Uterus (tissue), 3 donors: ENCODE measurements at regions not wholly inside any gene's neighbourhood (a gene's known extent, or its start where the extent isn't known, plus 50 kb on each side); places are given as distances from the start of the nearest gene placed in this dataset.

Source experiments
- DNase-seq, 2 donors: peaks; one replicate each; pipeline ENCODE4 v3.0.0-alpha.2; 2019 to 2020
- H3K27ac ChIP-seq, 2 donors: fragments of 200-600 bp; sonication (generic); 1 replicate in 1 of 2; 2 replicates in 1 of 2; pipeline ENCODE4 v1.5.1; 2016 to 2018
- H3K27me3 ChIP-seq, 2 donors: fragments of 200-600 bp; sonication (generic); one replicate each; pipeline ENCODE4 v1.5.1; 2018 to 2019; ENCODE audit warnings: control low read depth in 1 of 2
- H3K36me3 ChIP-seq, 2 donors: fragments of 200-600 bp; sonication (generic); one replicate each; pipeline ENCODE4 v1.5.1; 2019; ENCODE audit warnings: control low read depth in 1 of 2
- H3K4me1 ChIP-seq, 2 donors: fragments of 200-600 bp; sonication (generic); one replicate each; pipeline ENCODE4 v1.5.1; 2018 to 2019; ENCODE audit warnings: control low read depth in 1 of 2
- H3K4me3 ChIP-seq, 2 donors: fragments of 200-600 bp; sonication (generic); 1 replicate in 1 of 2; 2 replicates in 1 of 2; pipeline ENCODE4 v1.5.1; 2018 to 2019; ENCODE audit warnings: mild to moderate bottlenecking in 1 of 2
- H3K9me3 ChIP-seq, 2 donors: fragments of 200-600 bp; sonication (generic); one replicate each; pipeline ENCODE4 v1.5.1; 2019; ENCODE audit warnings: control low read depth in 1 of 2
- POLR2A ChIP-seq, 2 donors: fragments of 450-650 bp; IDR thresholded peaks; one replicate each; pipeline ENCODE4 v1.6.1; 2016; ENCODE audit warnings: antibody characterized with exemption in 2 of 2, mild to moderate bottlenecking in 1 of 2, moderate library complexity in 1 of 2
- intact Hi-C: fragments of 100-400 bp; cut with DNase I; formaldehyde crosslinking; loops from one replicate; pipeline ENCODE4 v1.15.1; 2023; ENCODE audit warnings: low total_unique reads
- TF ChIP-seq, protein P1 (sequence below), 4 experiments: fragments of 200-600 bp in 2 of 4; fragments of 450-650 bp in 2 of 4; sonication (generic) in 2 of 4; IDR thresholded peaks; one replicate each; pipeline ENCODE4 v1.5.1; 2016 to 2019; ENCODE audit warnings: antibody characterized with exemption in 4 of 4, mild to moderate bottlenecking in 2 of 4, moderate library complexity in 1 of 4
- donor health status: DM: yes; HTN: yes; CAD: no.

DNA sequence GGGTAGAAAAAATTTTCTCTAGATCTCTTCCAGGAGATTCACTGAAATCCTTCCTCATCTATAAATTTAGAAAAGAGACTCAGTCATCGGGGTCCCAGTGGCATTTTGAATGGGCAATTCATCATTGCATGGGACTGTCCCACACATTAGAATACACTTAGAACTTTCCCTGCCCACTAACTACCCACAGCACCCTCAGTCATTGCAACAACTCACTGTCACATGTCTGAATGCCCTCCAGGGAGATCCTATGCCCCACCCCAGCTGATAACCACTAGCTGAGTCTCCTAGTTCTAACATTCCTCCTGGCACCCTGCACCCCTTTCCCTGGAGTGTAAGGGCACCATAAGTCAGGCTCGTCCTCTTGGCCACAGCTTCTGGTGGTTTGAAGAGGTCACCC, 89.6 kb downstream of the INSIG2 start:
- Histone ChIP-seq H3K4me1 (no peaks in the 10 kb centered on the region), H3K27ac (no peak overlapping the region), H3K9me3 (no peaks in the 10 kb centered on the region), H3K27me3 (no peaks in the 10 kb centered on the region), H3K36me3 (no peaks in the 10 kb centered on the region), H3K4me3 (no peak overlapping the region)
- TF ChIP-seq, protein P1, sequence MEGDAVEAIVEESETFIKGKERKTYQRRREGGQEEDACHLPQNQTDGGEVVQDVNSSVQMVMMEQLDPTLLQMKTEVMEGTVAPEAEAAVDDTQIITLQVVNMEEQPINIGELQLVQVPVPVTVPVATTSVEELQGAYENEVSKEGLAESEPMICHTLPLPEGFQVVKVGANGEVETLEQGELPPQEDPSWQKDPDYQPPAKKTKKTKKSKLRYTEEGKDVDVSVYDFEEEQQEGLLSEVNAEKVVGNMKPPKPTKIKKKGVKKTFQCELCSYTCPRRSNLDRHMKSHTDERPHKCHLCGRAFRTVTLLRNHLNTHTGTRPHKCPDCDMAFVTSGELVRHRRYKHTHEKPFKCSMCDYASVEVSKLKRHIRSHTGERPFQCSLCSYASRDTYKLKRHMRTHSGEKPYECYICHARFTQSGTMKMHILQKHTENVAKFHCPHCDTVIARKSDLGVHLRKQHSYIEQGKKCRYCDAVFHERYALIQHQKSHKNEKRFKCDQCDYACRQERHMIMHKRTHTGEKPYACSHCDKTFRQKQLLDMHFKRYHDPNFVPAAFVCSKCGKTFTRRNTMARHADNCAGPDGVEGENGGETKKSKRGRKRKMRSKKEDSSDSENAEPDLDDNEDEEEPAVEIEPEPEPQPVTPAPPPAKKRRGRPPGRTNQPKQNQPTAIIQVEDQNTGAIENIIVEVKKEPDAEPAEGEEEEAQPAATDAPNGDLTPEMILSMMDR (IDR thresholded peaks at IDR 0.05): no peak
- no peak for TF ChIP-seq POLR2A (IDR thresholded peaks at IDR 0.05)
- DNase-seq: no peak
- intact Hi-C loops: no loop called here

DNA sequence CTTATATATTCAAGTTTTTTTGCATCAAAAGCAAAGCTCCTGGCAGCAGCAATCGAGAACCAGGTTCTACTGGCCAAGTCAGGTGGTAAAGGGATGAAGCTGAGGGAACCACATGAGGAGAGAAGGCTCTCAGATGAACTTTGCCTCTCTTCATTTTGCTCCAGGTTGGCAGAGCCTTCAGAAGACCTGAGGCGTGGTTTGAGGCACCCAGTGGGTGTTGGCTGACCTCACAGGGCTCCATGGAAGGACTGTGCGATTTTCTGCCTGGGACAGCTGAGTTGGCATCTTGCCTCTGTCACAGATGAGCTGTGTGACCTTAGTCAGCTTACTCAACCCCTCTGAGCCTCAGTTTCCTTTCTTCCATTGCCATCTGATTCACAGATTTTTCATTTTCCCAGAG, 89.0 kb downstream of the INSIG2 start:
- no peaks in the 10 kb centered on the region for H3K27me3 ChIP-seq
- H3K27ac ChIP-seq: no peak overlapping the region
- H3K4me3 ChIP-seq: no peak overlapping the region
- no peak for DNase-seq
- H3K4me1 ChIP-seq: no peaks in the 10 kb centered on the region
- H3K9me3 ChIP-seq: no peaks in the 10 kb centered on the region
- intact Hi-C loops: no loop called here
- TF ChIP-seq, protein P1 (IDR thresholded peaks at IDR 0.05): no peak
- no peak for TF ChIP-seq POLR2A (IDR thresholded peaks at IDR 0.05)
- no peaks in the 10 kb centered on the region for H3K36me3 ChIP-seq

DNA sequence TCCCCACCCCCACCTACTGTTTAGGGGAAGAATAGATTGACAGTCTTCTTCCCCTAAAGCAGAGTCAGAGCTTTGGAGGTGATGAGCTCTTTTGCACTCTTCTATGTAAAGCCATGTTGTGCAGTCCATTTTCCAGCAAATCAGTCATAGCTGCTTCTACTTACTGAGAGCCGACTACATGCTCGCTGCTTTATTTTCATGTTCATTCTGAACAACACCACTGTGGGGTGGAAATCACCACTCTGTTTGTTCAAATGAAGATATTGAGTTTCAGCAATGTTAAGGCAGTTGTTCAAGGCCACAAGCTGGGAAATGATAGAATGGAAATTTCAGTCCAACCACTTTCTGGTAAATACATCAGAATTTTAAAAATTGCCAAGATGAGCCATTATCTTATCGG, 88.3 kb downstream of the INSIG2 start:
- intact Hi-C loops: no loop called here
- H3K4me3 ChIP-seq: no peak overlapping the region
- no peaks in the 10 kb centered on the region for H3K9me3 ChIP-seq
- no peaks in the 10 kb centered on the region for H3K27me3 ChIP-seq
- no peaks in the 10 kb centered on the region for H3K36me3 ChIP-seq
- H3K4me1 ChIP-seq: no peaks in the 10 kb centered on the region
- H3K27ac ChIP-seq: no peak overlapping the region
- DNase-seq: no peak
- TF ChIP-seq POLR2A (IDR thresholded peaks at IDR 0.05): no peak
- TF ChIP-seq, protein P1 (IDR thresholded peaks at IDR 0.05): no peak

DNA sequence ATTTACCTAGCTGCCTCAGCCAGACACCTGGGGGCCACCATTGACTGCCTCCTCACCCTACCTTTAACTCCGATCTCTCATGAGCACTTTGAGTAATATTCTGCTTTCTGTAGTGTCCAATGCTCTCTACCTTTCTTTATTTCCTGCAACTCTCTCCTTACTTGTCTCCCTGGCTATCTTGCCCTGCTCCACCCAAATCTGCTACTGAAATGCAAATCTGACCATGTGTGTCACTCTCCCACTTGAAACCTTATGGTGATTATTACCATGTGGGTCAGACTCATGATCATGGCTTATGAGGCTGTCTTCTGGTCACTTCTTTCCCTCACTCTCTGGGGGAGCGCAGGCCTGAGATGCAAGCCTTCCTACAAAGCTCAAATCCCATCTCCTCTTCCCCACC, 83.3 kb downstream of the INSIG2 start:
- intact Hi-C loops: no loop called here
- DNase-seq: no peak
- no peak for TF ChIP-seq POLR2A (IDR thresholded peaks at IDR 0.05)
- TF ChIP-seq, protein P1 (IDR thresholded peaks at IDR 0.05): no peak

DNA sequence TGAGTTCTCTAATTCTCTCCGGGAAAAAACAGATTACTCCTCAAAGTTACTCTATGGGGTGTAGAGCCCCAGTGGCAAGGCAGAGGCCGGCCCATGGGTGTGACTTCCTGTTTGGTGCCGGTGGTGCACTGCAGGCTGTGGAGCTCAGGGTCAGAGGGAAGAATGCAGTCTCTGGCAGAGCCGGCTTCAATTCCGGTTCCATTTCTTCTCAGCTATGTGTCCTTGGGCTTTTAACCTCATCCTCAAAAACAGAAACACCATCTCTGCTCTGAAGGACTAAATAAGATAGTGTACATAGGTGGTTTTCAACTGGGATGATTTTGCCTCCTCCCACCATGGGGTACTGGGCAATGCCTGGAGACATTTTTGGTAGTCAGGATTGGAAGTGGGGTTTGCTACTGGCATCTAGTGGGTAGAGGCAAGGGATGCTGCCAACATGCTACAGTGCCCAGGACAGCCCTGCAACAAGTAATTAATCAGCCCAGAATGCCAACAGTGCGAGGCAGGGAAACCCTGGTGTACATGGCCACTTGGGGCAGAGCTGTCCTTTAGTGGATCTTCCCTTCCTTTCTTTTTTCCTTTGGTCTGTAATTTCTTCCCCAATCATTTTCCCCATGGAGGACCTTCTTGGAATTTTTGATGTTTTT, 81.2 kb downstream of the INSIG2 start:
- Histone ChIP-seq H3K27ac (no peak overlapping the region), H3K4me3 (no peak overlapping the region), H3K27me3 (no peaks in the 10 kb centered on the region), H3K9me3 (no peaks in the 10 kb centered on the region), H3K36me3 (no peaks in the 10 kb centered on the region), H3K4me1 (no peaks in the 10 kb centered on the region)
- intact Hi-C loops: no loop called here
- DNase-seq: no peak
- TF ChIP-seq, protein P1 (IDR thresholded peaks at IDR 0.05): no peak
- no peak for TF ChIP-seq POLR2A (IDR thresholded peaks at IDR 0.05)

More for the DNA sequence above, 83.3 kb downstream of the INSIG2 start:
- H3K27me3 ChIP-seq: no peaks in the 10 kb centered on the region
- no peaks in the 10 kb centered on the region for H3K36me3 ChIP-seq
- no peaks in the 10 kb centered on the region for H3K4me1 ChIP-seq
- no peak overlapping the region for H3K4me3 ChIP-seq
- H3K9me3 ChIP-seq: no peaks in the 10 kb centered on the region
- no peak overlapping the region for H3K27ac ChIP-seq
